ENCODE measurements at regions not wholly inside any gene's neighbourhood (a gene's known extent, or its start where the extent isn't known, plus 50 kb on each side); places are given as distances from the start of the nearest gene placed in this dataset.
"Not testable (repeated sequence)": the region's sequence is repeated elsewhere in the genome, so short reads cannot be mapped to it uniquely, and the experiment has no call there.

DNA sequence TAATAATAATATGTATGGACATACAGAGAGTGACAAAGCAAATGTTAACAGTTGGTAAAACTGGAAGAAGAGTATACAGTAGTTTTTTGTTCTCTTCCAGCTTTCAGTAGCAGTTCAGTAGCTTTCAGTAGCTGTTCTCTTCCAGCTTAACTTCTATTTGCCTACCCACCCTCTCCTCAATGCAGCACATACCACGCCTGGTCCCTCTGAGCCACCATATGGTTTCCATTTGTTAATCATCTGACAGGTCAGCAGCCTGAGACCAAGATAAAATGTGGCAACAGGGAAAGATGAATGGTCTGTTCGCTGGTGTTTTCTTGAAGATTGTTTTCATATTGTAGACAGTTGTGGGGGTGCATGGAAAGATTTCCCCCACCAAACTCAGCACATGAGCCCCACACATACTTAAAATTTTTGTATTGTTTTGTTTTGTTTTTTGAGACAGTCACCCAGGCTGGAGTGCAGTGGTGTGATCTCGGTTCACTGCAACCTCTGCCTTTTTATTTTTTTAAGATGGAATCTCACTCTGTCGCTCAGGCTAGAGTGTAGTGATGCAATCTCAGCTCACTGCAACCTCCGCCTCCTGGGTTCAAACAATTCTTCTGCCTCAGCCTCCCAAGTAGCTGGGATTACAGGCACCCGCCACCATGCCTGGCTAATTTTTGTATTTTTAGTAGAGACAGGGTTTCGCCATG is 56.8 kb downstream of the ATP6V0E2 start:
- DNase-seq (ENCODE audit: low read depth in 1 of 2, low spot score in 1 of 2); in situ Hi-C loops (cut with HindIII; ENCODE audit: low pct_unique_long_range_greater_than_20kb, low sequenced_read_pairs): not testable (repeated sequence)

DNA sequence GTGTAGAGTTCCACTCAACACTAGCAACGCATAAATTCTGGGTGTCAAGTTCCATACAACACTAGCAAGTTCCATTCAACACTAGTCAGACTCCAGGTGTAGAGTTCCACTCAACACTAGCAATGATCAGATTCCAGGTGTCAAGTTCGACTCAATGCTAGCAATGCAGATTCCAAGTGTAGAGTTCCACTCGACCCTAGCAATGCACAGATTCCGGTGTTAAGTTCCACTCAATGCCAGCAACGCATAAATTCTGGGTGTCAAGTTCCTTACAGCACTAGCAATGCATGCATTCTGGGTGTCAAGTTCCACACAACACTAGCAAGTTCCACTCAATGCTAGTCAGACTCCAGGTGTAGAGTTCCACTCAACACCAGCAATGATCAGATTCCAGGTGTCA is 60.0 kb downstream of the ATP6V0E2 start:
- DNase-seq (ENCODE audit: low read depth in 1 of 2, low spot score in 1 of 2); in situ Hi-C loops (cut with HindIII; ENCODE audit: low pct_unique_long_range_greater_than_20kb, low sequenced_read_pairs): not testable (repeated sequence)

GRCh38 chr7:149947346-149947745 is 73.6 kb downstream of the ATP6V0E2 start:
- in situ Hi-C loops (cut with HindIII; ENCODE audit: low pct_unique_long_range_greater_than_20kb, low sequenced_read_pairs); DNase-seq (ENCODE audit: low read depth in 1 of 2, low spot score in 1 of 2): not testable (repeated sequence)

DNA sequence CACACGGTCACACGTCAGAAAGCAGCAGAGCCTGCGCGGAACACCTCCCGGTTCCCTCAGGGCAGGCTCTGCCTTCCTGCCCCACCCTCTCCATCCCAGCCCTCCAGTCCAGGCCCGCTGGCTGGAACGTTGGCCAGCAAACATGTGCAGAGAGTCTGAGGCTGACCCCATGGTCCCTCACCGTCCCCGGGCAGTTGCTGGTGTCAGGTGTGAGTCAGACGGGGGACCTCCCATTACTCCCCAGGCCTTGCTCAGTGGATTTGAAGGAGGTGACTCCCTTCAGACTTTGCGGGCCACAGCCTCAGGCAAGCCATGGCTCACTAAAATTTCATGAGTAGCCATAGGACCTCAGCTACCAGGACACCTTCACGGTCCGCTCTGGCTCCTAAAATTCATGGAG is 74.7 kb downstream of the ATP6V0E2 start:
- DNase-seq (ENCODE audit: low read depth in 1 of 2, low spot score in 1 of 2); in situ Hi-C loops (cut with HindIII; ENCODE audit: low pct_unique_long_range_greater_than_20kb, low sequenced_read_pairs): not testable (repeated sequence)

DNA sequence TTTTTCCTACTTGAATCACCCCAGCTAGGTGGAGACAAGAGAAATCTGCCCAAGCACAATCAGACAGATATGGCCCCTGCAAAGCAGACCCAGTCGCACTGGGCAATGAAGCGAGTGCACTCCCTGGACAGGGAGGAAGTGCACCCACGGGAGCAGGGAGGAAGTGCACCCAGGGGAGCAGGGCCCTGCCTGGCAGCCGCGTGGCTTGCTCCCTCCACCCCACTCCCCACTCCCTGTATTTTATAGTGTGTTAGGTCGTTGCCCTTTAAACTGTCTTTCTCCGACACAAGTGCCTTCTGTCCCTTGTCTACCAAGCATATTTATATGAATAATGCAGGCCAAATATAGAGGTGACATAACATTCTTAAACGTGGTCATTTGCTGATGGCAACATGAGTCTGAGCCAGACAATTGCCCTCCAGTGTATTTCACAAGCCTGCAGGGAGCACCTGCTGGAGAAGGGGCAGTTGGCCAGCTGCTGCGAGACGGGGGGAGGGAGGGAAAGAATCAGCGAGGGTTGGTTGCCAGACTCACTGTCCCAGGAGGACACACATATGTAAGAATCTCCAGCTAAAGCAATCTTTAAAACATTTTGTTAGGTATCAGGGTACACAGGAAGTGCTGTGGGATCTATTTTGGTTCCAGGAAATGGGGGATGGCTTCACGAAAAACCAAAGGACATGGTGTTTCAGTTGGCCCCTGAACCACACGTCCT is 76.3 kb downstream of the ATP6V0E2 start:
- in situ Hi-C loops (cut with HindIII; ENCODE audit: low pct_unique_long_range_greater_than_20kb, low sequenced_read_pairs); DNase-seq (ENCODE audit: low read depth in 1 of 2, low spot score in 1 of 2): not testable (repeated sequence)

DNA sequence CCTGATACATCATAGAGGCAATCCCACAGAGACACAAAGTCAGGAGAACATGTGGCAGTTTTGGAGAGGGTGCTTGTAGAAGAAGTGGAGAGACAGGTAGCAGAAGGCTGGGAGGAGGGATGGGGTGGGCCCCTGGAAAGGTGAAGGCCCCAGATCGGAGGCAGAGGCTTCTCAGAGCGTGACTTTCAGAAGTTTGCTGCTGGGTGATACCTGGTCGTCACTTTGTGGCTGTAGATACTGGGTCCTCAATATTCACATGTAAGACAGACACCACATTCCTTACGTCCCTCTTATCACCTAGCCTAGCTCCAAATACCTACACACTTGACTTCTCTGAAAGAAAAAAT is 76.8 kb downstream of the ATP6V0E2 start:
- DNase-seq (ENCODE audit: low read depth in 1 of 2, low spot score in 1 of 2); in situ Hi-C loops (cut with HindIII; ENCODE audit: low pct_unique_long_range_greater_than_20kb, low sequenced_read_pairs): not testable (repeated sequence)

GRCh38 chr7:149951579-149951978 is 77.8 kb downstream of the ATP6V0E2 start:
- DNase-seq (ENCODE audit: low read depth in 1 of 2, low spot score in 1 of 2): not testable (repeated sequence)

GRCh38 chr7:149958880-149959279 is 85.1 kb downstream of the ATP6V0E2 start:
- in situ Hi-C loops (cut with HindIII; ENCODE audit: low pct_unique_long_range_greater_than_20kb, low sequenced_read_pairs); DNase-seq (ENCODE audit: low read depth in 1 of 2, low spot score in 1 of 2): not testable (repeated sequence)

More at GRCh38 chr7:149951579-149951978, 77.8 kb downstream of the ATP6V0E2 start:
- in situ Hi-C loops (cut with HindIII; ENCODE audit: low pct_unique_long_range_greater_than_20kb, low sequenced_read_pairs): not testable (repeated sequence)

- in situ Hi-C loops (cut with HindIII; ENCODE audit: low pct_unique_long_range_greater_than_20kb, low sequenced_read_pairs); DNase-seq (ENCODE audit: low read depth in 1 of 2, low spot score in 1 of 2): not testable (repeated sequence)
Measured at GRCh38 chr7:149960863-149961262, 87.1 kb downstream of the ATP6V0E2 start.

- in situ Hi-C loops (cut with HindIII; ENCODE audit: low pct_unique_long_range_greater_than_20kb, low sequenced_read_pairs); DNase-seq (ENCODE audit: low read depth in 1 of 2, low spot score in 1 of 2): not testable (repeated sequence)
Measured at GRCh38 chr7:149961878-149962277, 88.1 kb downstream of the ATP6V0E2 start.

DNA sequence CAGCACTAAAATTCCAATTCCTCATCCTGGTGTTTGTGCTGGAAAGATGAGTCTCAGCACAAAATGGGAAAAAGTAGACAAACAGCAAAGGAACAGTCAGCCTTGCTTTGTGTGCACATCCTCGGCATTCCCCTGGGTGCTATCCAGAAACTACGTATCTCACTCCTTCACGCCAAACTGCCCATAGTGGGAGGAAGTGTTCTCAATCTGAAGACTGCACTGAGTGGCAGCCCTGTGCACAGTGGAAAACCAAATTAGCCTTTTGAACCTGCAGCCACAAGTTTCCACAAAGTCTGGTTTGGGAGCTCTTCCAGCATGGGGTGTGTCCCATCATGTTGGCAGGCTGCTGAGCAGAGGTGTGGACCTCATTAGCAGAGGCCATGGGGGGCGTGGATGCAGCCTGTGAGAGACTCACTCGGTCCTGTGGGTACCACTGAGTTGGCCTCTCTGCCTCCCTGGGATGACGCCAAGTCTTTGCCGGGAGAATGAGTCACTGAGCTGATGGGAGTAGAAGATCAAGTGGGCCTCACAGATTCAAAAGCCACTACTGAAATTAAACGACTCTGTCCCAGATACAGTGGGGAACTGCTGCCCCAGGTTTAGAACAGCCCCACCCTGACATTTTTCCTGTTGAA is 89.0 kb downstream of the ATP6V0E2 start:
- in situ Hi-C loops (cut with HindIII; ENCODE audit: low pct_unique_long_range_greater_than_20kb, low sequenced_read_pairs); DNase-seq (ENCODE audit: low read depth in 1 of 2, low spot score in 1 of 2): not testable (repeated sequence)

- DNase-seq (ENCODE audit: low read depth in 1 of 2, low spot score in 1 of 2); in situ Hi-C loops (cut with HindIII; ENCODE audit: low pct_unique_long_range_greater_than_20kb, low sequenced_read_pairs): not testable (repeated sequence)
Measured at GRCh38 chr7:149963985-149964384, 90.2 kb downstream of the ATP6V0E2 start.

- in situ Hi-C loops (cut with HindIII; ENCODE audit: low pct_unique_long_range_greater_than_20kb, low sequenced_read_pairs): not testable (repeated sequence)
Measured at GRCh38 chr7:149966444-149966843, 92.7 kb downstream of the ATP6V0E2 start.

GRCh38 chr7:149972977-149973376 is 99.2 kb downstream of the ATP6V0E2 start:
- DNase-seq (ENCODE audit: low read depth in 1 of 2, low spot score in 1 of 2); in situ Hi-C loops (cut with HindIII; ENCODE audit: low pct_unique_long_range_greater_than_20kb, low sequenced_read_pairs): not testable (repeated sequence)

More at GRCh38 chr7:149966444-149966843, 92.7 kb downstream of the ATP6V0E2 start:
- not testable (repeated sequence) for DNase-seq (ENCODE audit: low read depth in 1 of 2, low spot score in 1 of 2)

- DNase-seq (ENCODE audit: low read depth in 1 of 2, low spot score in 1 of 2); in situ Hi-C loops (cut with HindIII; ENCODE audit: low pct_unique_long_range_greater_than_20kb, low sequenced_read_pairs): not testable (repeated sequence)
Measured at GRCh38 chr7:149973681-149974080, 99.9 kb downstream of the ATP6V0E2 start.

- in situ Hi-C loops (cut with HindIII; ENCODE audit: low pct_unique_long_range_greater_than_20kb, low sequenced_read_pairs); DNase-seq (ENCODE audit: low read depth in 1 of 2, low spot score in 1 of 2): not testable (repeated sequence)
Measured at GRCh38 chr7:149975608-149976007, 101.8 kb downstream of the ATP6V0E2 start.

GRCh38 chr7:149978537-149978936 is 104.8 kb downstream of the ATP6V0E2 start:
- in situ Hi-C loops (cut with HindIII; ENCODE audit: low pct_unique_long_range_greater_than_20kb, low sequenced_read_pairs); DNase-seq (ENCODE audit: low read depth in 1 of 2, low spot score in 1 of 2): not testable (repeated sequence)

DNA sequence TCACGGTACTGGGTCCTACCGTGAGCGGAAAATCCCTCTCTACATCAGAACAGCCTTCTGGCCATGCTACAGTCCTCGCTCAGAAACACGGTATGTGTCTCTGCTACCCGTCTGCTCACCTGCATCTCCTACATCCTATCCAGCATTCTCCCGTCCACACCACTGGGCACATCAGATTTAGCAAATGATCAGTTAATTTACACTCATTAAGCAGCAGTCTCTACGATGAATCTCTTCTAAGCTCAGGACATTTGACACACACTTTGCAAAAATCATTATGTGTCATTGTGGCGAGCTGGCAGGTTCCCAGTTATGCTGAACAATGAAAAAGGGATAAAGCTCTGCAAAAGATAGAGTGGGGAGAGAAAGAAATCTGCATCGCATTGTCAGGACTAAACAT is 105.2 kb downstream of the ATP6V0E2 start:
- in situ Hi-C loops (cut with HindIII; ENCODE audit: low pct_unique_long_range_greater_than_20kb, low sequenced_read_pairs); DNase-seq (ENCODE audit: low read depth in 1 of 2, low spot score in 1 of 2): not testable (repeated sequence)

Data from T47D (cell line).